ENCODE measurements at regions not wholly inside any gene's neighbourhood (a gene's known extent, or its start where the extent isn't known, plus 50 kb on each side); places are given as distances from the start of the nearest gene placed in this dataset.

GRCh38 chr14:98014851-98015615 lies 1217.9 kb downstream of the VRK1 start:
- intact Hi-C loops (cut with micrococcal nuclease): no loop called here
- CTCF ChIA-PET: no interaction called here

GRCh38 chr14:98015921-98016320 lies 1218.7 kb downstream of the VRK1 start:
- Histone ChIP-seq H3K4me3 (replicated peaks in 1 of 3; ENCODE audit: insufficient read depth in 1 of 3, low read depth in 1 of 3, low read length in 3 of 3) (no peak overlapping the region), H3K9me3 (replicated peaks; ENCODE audit: control insufficient read depth, insufficient read depth, low read length) (peaks cover 3% of the 10 kb centered on the region), H3K36me3 (ENCODE audit: control insufficient read depth in 2 of 2, extremely low read depth in 1 of 2, insufficient read depth in 2 of 2, low read length in 2 of 2) (no peaks in the 10 kb centered on the region), H3K4me1 (ENCODE audit: control insufficient read depth, extremely low read depth, insufficient read depth, low read length) (no peaks in the 10 kb centered on the region), H3K9me1 (replicated peaks; ENCODE audit: control insufficient read depth, extremely low read depth, insufficient read depth, low read length) (no peaks in the 10 kb centered on the region), H3K27me3 (ENCODE audit: control insufficient read depth in 2 of 2, insufficient read depth in 2 of 2, low read length in 2 of 2) (no peaks in the 10 kb centered on the region), H3K9ac (replicated peaks; ENCODE audit: extremely low read depth, insufficient read depth, low read length) (no peak overlapping the region), H4K20me1 (replicated peaks; ENCODE audit: control insufficient read depth, extremely low read depth, insufficient read depth, low read length) (no peaks in the 10 kb centered on the region), H3K79me2 (ENCODE audit: control insufficient read depth, insufficient read depth, low read length) (no peaks in the 10 kb centered on the region), H3K4me2 (ENCODE audit: insufficient read depth, low read length) (no peak overlapping the region), H2AFZ (ENCODE audit: low read depth, low read length) (no peak overlapping the region), H3K27ac (ENCODE audit: insufficient read depth, low read depth, low read length) (no peak overlapping the region)
- dilution Hi-C loops (cut with MboI; ENCODE audit: extremely low pct_ligation_motif_present, low sequenced_read_pairs) (no loop called here), intact Hi-C loops (cut with micrococcal nuclease) (no loop called here)
- ChIA-PET POLR2A (no interaction called here), CTCF (no interaction called here)
- DNase-seq (ENCODE audit: low read depth, low spot score): no peak
- no peak for FAIRE-seq
- BruUV-seq (replicated peaks): no TSS peak
- TF ChIP-seq POLR2A (IDR thresholded peaks at IDR 0.05; ENCODE audit: low read depth, low read length) (no peak), MAX (IDR thresholded peaks at IDR 0.05; ENCODE audit: insufficient read depth, insufficient read length) (no peak), FOS (IDR thresholded peaks at IDR 0.05; ENCODE audit: borderline replicate concordance, insufficient read depth, low read length) (no peak), EZH2 (IDR thresholded peaks at IDR 0.05; ENCODE audit: borderline replicate concordance, low read depth, low read length, severe bottlenecking) (no peak), MYC (IDR thresholded peaks at IDR 0.05; ENCODE audit: low read depth, low read length) (no peak), CTCF (IDR thresholded peaks at IDR 0.05; ENCODE audit: extremely low read depth in 1 of 2, insufficient read depth in 1 of 2, low read depth in 1 of 2, low read length in 2 of 2) (no peak), POLR2AphosphoS5 (IDR thresholded peaks at IDR 0.05; ENCODE audit: insufficient read depth, low read depth, low read length) (no peak), GATA2 (IDR thresholded peaks at IDR 0.05; ENCODE audit: insufficient read depth, insufficient read length, low read depth, low read length) (no peak), JUN (IDR thresholded peaks at IDR 0.05; ENCODE audit: borderline replicate concordance, insufficient read depth, insufficient read length, low read depth) (no peak)

More at GRCh38 chr14:98014851-98015615, 1217.9 kb downstream of the VRK1 start:
- no TSS peak for BruUV-seq (replicated peaks)
- H3K4me1 ChIP-seq (ENCODE audit: control insufficient read depth, extremely low read depth, insufficient read depth, low read length): no peaks in the 10 kb centered on the region
- H3K36me3 ChIP-seq (ENCODE audit: control insufficient read depth in 2 of 2, extremely low read depth in 1 of 2, insufficient read depth in 2 of 2, low read length in 2 of 2): no peaks in the 10 kb centered on the region
- H3K9ac ChIP-seq (replicated peaks; ENCODE audit: extremely low read depth, insufficient read depth, low read length): no peak overlapping the region
- H3K27ac ChIP-seq (ENCODE audit: insufficient read depth, low read depth, low read length): no peak overlapping the region
- no peak overlapping the region for H3K4me3 ChIP-seq (replicated peaks in 1 of 3; ENCODE audit: insufficient read depth in 1 of 3, low read depth in 1 of 3, low read length in 3 of 3)
- no peak for DNase-seq (ENCODE audit: low read depth, low spot score)
- dilution Hi-C loops (cut with MboI; ENCODE audit: extremely low pct_ligation_motif_present, low sequenced_read_pairs): no loop called here
- H3K27me3 ChIP-seq (ENCODE audit: control insufficient read depth in 2 of 2, insufficient read depth in 2 of 2, low read length in 2 of 2): no peaks in the 10 kb centered on the region
- no peak for FAIRE-seq
- no peak overlapping the region for H2AFZ ChIP-seq (ENCODE audit: low read depth, low read length)
- H3K79me2 ChIP-seq (ENCODE audit: control insufficient read depth, insufficient read depth, low read length): no peaks in the 10 kb centered on the region
- POLR2A ChIA-PET: no interaction called here
- TF ChIP-seq MYC (IDR thresholded peaks at IDR 0.05; ENCODE audit: low read depth, low read length) (no peak), POLR2AphosphoS5 (IDR thresholded peaks at IDR 0.05; ENCODE audit: insufficient read depth, low read depth, low read length) (no peak)
- H3K9me1 ChIP-seq (replicated peaks; ENCODE audit: control insufficient read depth, extremely low read depth, insufficient read depth, low read length): no peaks in the 10 kb centered on the region
- H4K20me1 ChIP-seq (replicated peaks; ENCODE audit: control insufficient read depth, extremely low read depth, insufficient read depth, low read length): no peaks in the 10 kb centered on the region
- H3K4me2 ChIP-seq (ENCODE audit: insufficient read depth, low read length): no peak overlapping the region
- H3K9me3 ChIP-seq (replicated peaks; ENCODE audit: control insufficient read depth, insufficient read depth, low read length): peaks cover 3% of the 10 kb centered on the region
